PC-3 (cell line): ENCODE measurements at regions not wholly inside any gene's neighbourhood (a gene's known extent, or its start where the extent isn't known, plus 50 kb on each side); places are given as distances from the start of the nearest gene placed in this dataset.

ENCODE experiments used
- CTCF ChIP-seq: fragments of 300-600 bp; sonication (generic); conservative IDR thresholded peaks from 2 replicates; pipeline ENCODE4 v1.5.1; 2017; ENCODE audit warnings: antibody characterized with exemption, low read depth, mild to moderate bottlenecking, low read length
- EZH2 ChIP-seq: fragments of 300-600 bp; sonication (generic); IDR thresholded peaks from one replicate; pipeline ENCODE4 v1.6.1; 2017; ENCODE audit warnings: antibody characterized with exemption, mild to moderate bottlenecking, low read length; ENCODE audit not compliant: unreplicated experiment

- TF ChIP-seq CTCF (no peak), EZH2 (no peak)
Observed at GRCh38 chr2:52077159-52077558, 1045.2 kb upstream of the NRXN1 start.
